ENCODE measurements at regions not wholly inside any gene's neighbourhood (a gene's known extent, or its start where the extent isn't known, plus 50 kb on each side); places are given as distances from the start of the nearest gene placed in this dataset.
"Not testable (repeated sequence)": the region's sequence is repeated elsewhere in the genome, so short reads cannot be mapped to it uniquely, and the experiment has no call there.

- Histone ChIP-seq H3K4me3 (ENCODE audit: low read depth, low read length) (no peak overlapping the region), H3K9ac (ENCODE audit: low read depth, low read length) (no peak overlapping the region), H3K4me1 (ENCODE audit: control insufficient read depth, insufficient read depth, low read length) (no peaks in the 10 kb centered on the region), H3K27me3 (ENCODE audit: control insufficient read depth, insufficient read depth, low read length) (no peaks in the 10 kb centered on the region), H3K36me3 (ENCODE audit: control insufficient read depth, insufficient read depth, low read length) (no peaks in the 10 kb centered on the region), H3K9me3 (ENCODE audit: control insufficient read depth, insufficient read depth, low read length) (no peaks in the 10 kb centered on the region)
These were observed 981.1 kb downstream of the SLC6A15 start for GRCh38 chr12:83931451-83931850.

GRCh38 chr12:83929792-83930191, 982.8 kb downstream of the SLC6A15 start:
- not testable (repeated sequence) for H3K9ac ChIP-seq (ENCODE audit: low read depth, low read length); H3K36me3 ChIP-seq (ENCODE audit: control insufficient read depth, insufficient read depth, low read length); H3K4me1 ChIP-seq (ENCODE audit: control insufficient read depth, insufficient read depth, low read length); H3K27me3 ChIP-seq (ENCODE audit: control insufficient read depth, insufficient read depth, low read length); H3K4me3 ChIP-seq (ENCODE audit: low read depth, low read length); H3K9me3 ChIP-seq (ENCODE audit: control insufficient read depth, insufficient read depth, low read length)

- H3K4me1 ChIP-seq (ENCODE audit: control insufficient read depth, insufficient read depth, low read length): no peaks in the 10 kb centered on the region
- H3K27me3 ChIP-seq (ENCODE audit: control insufficient read depth, insufficient read depth, low read length): no peaks in the 10 kb centered on the region
- H3K9me3 ChIP-seq (ENCODE audit: control insufficient read depth, insufficient read depth, low read length): no peaks in the 10 kb centered on the region
- H3K36me3 ChIP-seq (ENCODE audit: control insufficient read depth, insufficient read depth, low read length): no peaks in the 10 kb centered on the region
- H3K4me3 ChIP-seq (ENCODE audit: low read depth, low read length): no peak overlapping the region
- H3K9ac ChIP-seq (ENCODE audit: low read depth, low read length): no peak overlapping the region
These were observed 991.6 kb downstream of the SLC6A15 start for GRCh38 chr12:83920821-83921547.

- Histone ChIP-seq H3K4me1 (ENCODE audit: control insufficient read depth, insufficient read depth, low read length) (no peaks in the 10 kb centered on the region), H3K9me3 (ENCODE audit: control insufficient read depth, insufficient read depth, low read length) (no peaks in the 10 kb centered on the region), H3K36me3 (ENCODE audit: control insufficient read depth, insufficient read depth, low read length) (no peaks in the 10 kb centered on the region), H3K9ac (ENCODE audit: low read depth, low read length) (no peak overlapping the region), H3K4me3 (ENCODE audit: low read depth, low read length) (no peak overlapping the region), H3K27me3 (ENCODE audit: control insufficient read depth, insufficient read depth, low read length) (no peaks in the 10 kb centered on the region)
These were observed 993.5 kb downstream of the SLC6A15 start for GRCh38 chr12:83919081-83919480.

- no peak overlapping the region for H3K9ac ChIP-seq (ENCODE audit: low read depth, low read length)
- H3K36me3 ChIP-seq (ENCODE audit: control insufficient read depth, insufficient read depth, low read length): no peaks in the 10 kb centered on the region
- H3K4me3 ChIP-seq (ENCODE audit: low read depth, low read length): no peak overlapping the region
- H3K4me1 ChIP-seq (ENCODE audit: control insufficient read depth, insufficient read depth, low read length): no peaks in the 10 kb centered on the region
- no peaks in the 10 kb centered on the region for H3K27me3 ChIP-seq (ENCODE audit: control insufficient read depth, insufficient read depth, low read length)
- H3K9me3 ChIP-seq (ENCODE audit: control insufficient read depth, insufficient read depth, low read length): no peaks in the 10 kb centered on the region
These were observed 1008.4 kb downstream of the SLC6A15 start for GRCh38 chr12:83904175-83904574.

GRCh38 chr12:83896416-83896815, 1016.2 kb downstream of the SLC6A15 start:
- Histone ChIP-seq H3K9ac (ENCODE audit: low read depth, low read length) (no peak overlapping the region), H3K9me3 (ENCODE audit: control insufficient read depth, insufficient read depth, low read length) (no peaks in the 10 kb centered on the region), H3K27me3 (ENCODE audit: control insufficient read depth, insufficient read depth, low read length) (no peaks in the 10 kb centered on the region), H3K4me1 (ENCODE audit: control insufficient read depth, insufficient read depth, low read length) (no peaks in the 10 kb centered on the region), H3K36me3 (ENCODE audit: control insufficient read depth, insufficient read depth, low read length) (no peaks in the 10 kb centered on the region), H3K4me3 (ENCODE audit: low read depth, low read length) (no peak overlapping the region)

- Histone ChIP-seq H3K36me3 (ENCODE audit: control insufficient read depth, insufficient read depth, low read length) (no peaks in the 10 kb centered on the region), H3K27me3 (ENCODE audit: control insufficient read depth, insufficient read depth, low read length) (no peaks in the 10 kb centered on the region), H3K9ac (ENCODE audit: low read depth, low read length) (no peak overlapping the region), H3K4me1 (ENCODE audit: control insufficient read depth, insufficient read depth, low read length) (no peaks in the 10 kb centered on the region), H3K9me3 (ENCODE audit: control insufficient read depth, insufficient read depth, low read length) (no peaks in the 10 kb centered on the region), H3K4me3 (ENCODE audit: low read depth, low read length) (no peak overlapping the region)
These were observed 1019.5 kb downstream of the SLC6A15 start for GRCh38 chr12:83893101-83893500.

GRCh38 chr12:83889745-83890144, 1022.9 kb downstream of the SLC6A15 start:
- H3K9ac ChIP-seq (ENCODE audit: low read depth, low read length): no peak overlapping the region
- H3K27me3 ChIP-seq (ENCODE audit: control insufficient read depth, insufficient read depth, low read length): no peaks in the 10 kb centered on the region
- H3K4me3 ChIP-seq (ENCODE audit: low read depth, low read length): no peak overlapping the region
- H3K9me3 ChIP-seq (ENCODE audit: control insufficient read depth, insufficient read depth, low read length): no peaks in the 10 kb centered on the region
- H3K36me3 ChIP-seq (ENCODE audit: control insufficient read depth, insufficient read depth, low read length): no peaks in the 10 kb centered on the region
- no peaks in the 10 kb centered on the region for H3K4me1 ChIP-seq (ENCODE audit: control insufficient read depth, insufficient read depth, low read length)

- H3K27me3 ChIP-seq (ENCODE audit: control insufficient read depth, insufficient read depth, low read length): no peaks in the 10 kb centered on the region
- H3K4me3 ChIP-seq (ENCODE audit: low read depth, low read length): no peak overlapping the region
- H3K9ac ChIP-seq (ENCODE audit: low read depth, low read length): no peak overlapping the region
- H3K4me1 ChIP-seq (ENCODE audit: control insufficient read depth, insufficient read depth, low read length): no peaks in the 10 kb centered on the region
- no peaks in the 10 kb centered on the region for H3K9me3 ChIP-seq (ENCODE audit: control insufficient read depth, insufficient read depth, low read length)
- no peaks in the 10 kb centered on the region for H3K36me3 ChIP-seq (ENCODE audit: control insufficient read depth, insufficient read depth, low read length)
These were observed 1026.1 kb downstream of the SLC6A15 start for GRCh38 chr12:83886479-83886878.

GRCh38 chr12:83870921-83871599, 1041.5 kb downstream of the SLC6A15 start:
- not testable (repeated sequence) for H3K27me3 ChIP-seq (ENCODE audit: control insufficient read depth, insufficient read depth, low read length); H3K4me1 ChIP-seq (ENCODE audit: control insufficient read depth, insufficient read depth, low read length); H3K9me3 ChIP-seq (ENCODE audit: control insufficient read depth, insufficient read depth, low read length); H3K4me3 ChIP-seq (ENCODE audit: low read depth, low read length); H3K9ac ChIP-seq (ENCODE audit: low read depth, low read length); H3K36me3 ChIP-seq (ENCODE audit: control insufficient read depth, insufficient read depth, low read length)

- no peaks in the 10 kb centered on the region for H3K36me3 ChIP-seq (ENCODE audit: control insufficient read depth, insufficient read depth, low read length)
- H3K9ac ChIP-seq (ENCODE audit: low read depth, low read length): no peak overlapping the region
- no peak overlapping the region for H3K4me3 ChIP-seq (ENCODE audit: low read depth, low read length)
- no peaks in the 10 kb centered on the region for H3K4me1 ChIP-seq (ENCODE audit: control insufficient read depth, insufficient read depth, low read length)
- no peaks in the 10 kb centered on the region for H3K27me3 ChIP-seq (ENCODE audit: control insufficient read depth, insufficient read depth, low read length)
- H3K9me3 ChIP-seq (ENCODE audit: control insufficient read depth, insufficient read depth, low read length): no peaks in the 10 kb centered on the region
These were observed 1046.1 kb downstream of the SLC6A15 start for GRCh38 chr12:83866477-83866876.

GRCh38 chr12:83865431-83865830, 1047.2 kb downstream of the SLC6A15 start:
- no peak overlapping the region for H3K4me3 ChIP-seq (ENCODE audit: low read depth, low read length)
- H3K27me3 ChIP-seq (ENCODE audit: control insufficient read depth, insufficient read depth, low read length): no peaks in the 10 kb centered on the region
- H3K9me3 ChIP-seq (ENCODE audit: control insufficient read depth, insufficient read depth, low read length): no peaks in the 10 kb centered on the region
- H3K9ac ChIP-seq (ENCODE audit: low read depth, low read length): no peak overlapping the region
- H3K4me1 ChIP-seq (ENCODE audit: control insufficient read depth, insufficient read depth, low read length): no peaks in the 10 kb centered on the region
- H3K36me3 ChIP-seq (ENCODE audit: control insufficient read depth, insufficient read depth, low read length): no peaks in the 10 kb centered on the region

All from iPS-15b (cell line).